ENCODE measurements at regions not wholly inside any gene's neighbourhood (a gene's known extent, or its start where the extent isn't known, plus 50 kb on each side); places are given as distances from the start of the nearest gene placed in this dataset.

GRCh38 chr12:19624491-19624890 is 185.2 kb downstream of the AEBP2 start:
- TF ChIP-seq CTCF (conservative IDR thresholded peaks at IDR 0.05 in 1 of 2, IDR thresholded peaks at IDR 0.05 in 1 of 2; ENCODE audit: extremely low read depth in 1 of 2, insufficient read depth in 1 of 2, low read depth in 1 of 2, low read length in 2 of 2) (no peak), EZH2 (IDR thresholded peaks at IDR 0.05; ENCODE audit: borderline replicate concordance, low read length) (no peak)

Measured in mammary epithelial cell (primary cell).